ENCODE measurements at regions not wholly inside any gene's neighbourhood (a gene's known extent, or its start where the extent isn't known, plus 50 kb on each side); places are given as distances from the start of the nearest gene placed in this dataset.
"Not testable (repeated sequence)": the region's sequence is repeated elsewhere in the genome, so short reads cannot be mapped to it uniquely, and the experiment has no call there.

- H3K4me1 Mint-ChIP-seq; H3K4me3 Mint-ChIP-seq; H3K36me3 Mint-ChIP-seq; H3K27ac Mint-ChIP-seq; H3K9me3 Mint-ChIP-seq; H3K27me3 Mint-ChIP-seq (ENCODE audit: low read depth); DNase-seq (ENCODE audit: low spot score in 2 of 2, unreplicated experiment in 2 of 2): not testable (repeated sequence)
Measured at GRCh38 chr21:6040095-6040494, 4481.3 kb upstream of the TPTE start.

GRCh38 chr21:6043430-6044275 lies 4477.7 kb upstream of the TPTE start:
- H3K27ac Mint-ChIP-seq; H3K9me3 Mint-ChIP-seq; H3K27me3 Mint-ChIP-seq (ENCODE audit: low read depth); DNase-seq (ENCODE audit: low spot score in 2 of 2, unreplicated experiment in 2 of 2); H3K4me1 Mint-ChIP-seq; H3K36me3 Mint-ChIP-seq; H3K4me3 Mint-ChIP-seq: not testable (repeated sequence)

- not testable (repeated sequence) for DNase-seq (ENCODE audit: low spot score in 2 of 2, unreplicated experiment in 2 of 2); H3K4me3 Mint-ChIP-seq; H3K4me1 Mint-ChIP-seq; H3K27me3 Mint-ChIP-seq (ENCODE audit: low read depth); H3K27ac Mint-ChIP-seq; H3K9me3 Mint-ChIP-seq; H3K36me3 Mint-ChIP-seq
Measured at GRCh38 chr21:6044695-6045094, 4476.7 kb upstream of the TPTE start.

- H3K9me3 Mint-ChIP-seq; H3K27me3 Mint-ChIP-seq (ENCODE audit: low read depth); H3K27ac Mint-ChIP-seq; H3K4me1 Mint-ChIP-seq; H3K36me3 Mint-ChIP-seq; H3K4me3 Mint-ChIP-seq; DNase-seq (ENCODE audit: low spot score in 2 of 2, unreplicated experiment in 2 of 2): not testable (repeated sequence)
Measured at GRCh38 chr21:6049930-6050329, 4471.5 kb upstream of the TPTE start.

- DNase-seq (ENCODE audit: low spot score in 2 of 2, unreplicated experiment in 2 of 2); H3K27ac Mint-ChIP-seq; H3K27me3 Mint-ChIP-seq (ENCODE audit: low read depth); H3K4me1 Mint-ChIP-seq; H3K36me3 Mint-ChIP-seq; H3K9me3 Mint-ChIP-seq; H3K4me3 Mint-ChIP-seq: not testable (repeated sequence)
Measured at GRCh38 chr21:6052109-6052508, 4469.3 kb upstream of the TPTE start.

GRCh38 chr21:6053145-6053544 lies 4468.2 kb upstream of the TPTE start:
- H3K4me1 Mint-ChIP-seq; H3K9me3 Mint-ChIP-seq; H3K36me3 Mint-ChIP-seq; H3K4me3 Mint-ChIP-seq; H3K27me3 Mint-ChIP-seq (ENCODE audit: low read depth); H3K27ac Mint-ChIP-seq; DNase-seq (ENCODE audit: low spot score in 2 of 2, unreplicated experiment in 2 of 2): not testable (repeated sequence)

GRCh38 chr21:6058997-6059396 lies 4462.4 kb upstream of the TPTE start:
- H3K4me3 Mint-ChIP-seq; H3K4me1 Mint-ChIP-seq; H3K27me3 Mint-ChIP-seq (ENCODE audit: low read depth); DNase-seq (ENCODE audit: low spot score in 2 of 2, unreplicated experiment in 2 of 2); H3K36me3 Mint-ChIP-seq; H3K9me3 Mint-ChIP-seq; H3K27ac Mint-ChIP-seq: not testable (repeated sequence)

GRCh38 chr21:6060054-6060681 lies 4461.2 kb upstream of the TPTE start:
- not testable (repeated sequence) for H3K9me3 Mint-ChIP-seq; H3K27ac Mint-ChIP-seq; H3K4me3 Mint-ChIP-seq; DNase-seq (ENCODE audit: low spot score in 2 of 2, unreplicated experiment in 2 of 2); H3K27me3 Mint-ChIP-seq (ENCODE audit: low read depth); H3K4me1 Mint-ChIP-seq; H3K36me3 Mint-ChIP-seq

- not testable (repeated sequence) for H3K27ac Mint-ChIP-seq; H3K4me3 Mint-ChIP-seq; DNase-seq (ENCODE audit: low spot score in 2 of 2, unreplicated experiment in 2 of 2); H3K27me3 Mint-ChIP-seq (ENCODE audit: low read depth); H3K36me3 Mint-ChIP-seq; H3K9me3 Mint-ChIP-seq; H3K4me1 Mint-ChIP-seq
Measured at GRCh38 chr21:6066320-6066985, 4454.9 kb upstream of the TPTE start.

- H3K27ac Mint-ChIP-seq; H3K36me3 Mint-ChIP-seq; H3K4me1 Mint-ChIP-seq; H3K27me3 Mint-ChIP-seq (ENCODE audit: low read depth); H3K4me3 Mint-ChIP-seq; H3K9me3 Mint-ChIP-seq; DNase-seq (ENCODE audit: low spot score in 2 of 2, unreplicated experiment in 2 of 2): not testable (repeated sequence)
Measured at GRCh38 chr21:6068098-6068831, 4453.1 kb upstream of the TPTE start.

GRCh38 chr21:6070213-6070612 lies 4451.2 kb upstream of the TPTE start:
- H3K36me3 Mint-ChIP-seq; H3K4me1 Mint-ChIP-seq; DNase-seq (ENCODE audit: low spot score in 2 of 2, unreplicated experiment in 2 of 2); H3K27me3 Mint-ChIP-seq (ENCODE audit: low read depth); H3K9me3 Mint-ChIP-seq; H3K4me3 Mint-ChIP-seq: not testable (repeated sequence)
- H3K27ac Mint-ChIP-seq, result peak overlapping the region; percentile 28

GRCh38 chr21:6072691-6073090 lies 4448.7 kb upstream of the TPTE start:
- not testable (repeated sequence) for H3K36me3 Mint-ChIP-seq; DNase-seq (ENCODE audit: low spot score in 2 of 2, unreplicated experiment in 2 of 2); H3K27ac Mint-ChIP-seq; H3K4me1 Mint-ChIP-seq; H3K4me3 Mint-ChIP-seq; H3K9me3 Mint-ChIP-seq; H3K27me3 Mint-ChIP-seq (ENCODE audit: low read depth)

- H3K9me3 Mint-ChIP-seq; H3K4me1 Mint-ChIP-seq; H3K4me3 Mint-ChIP-seq; H3K27ac Mint-ChIP-seq; H3K27me3 Mint-ChIP-seq (ENCODE audit: low read depth); H3K36me3 Mint-ChIP-seq; DNase-seq (ENCODE audit: low spot score in 2 of 2, unreplicated experiment in 2 of 2): not testable (repeated sequence)
Measured at GRCh38 chr21:6073993-6074705, 4447.2 kb upstream of the TPTE start.

All from mesothelial cell of epicardium (in vitro differentiated cells).